Esophagus squamous epithelium (tissue), 5 donors: ENCODE measurements at regions not wholly inside any gene's neighbourhood (a gene's known extent, or its start where the extent isn't known, plus 50 kb on each side); places are given as distances from the start of the nearest gene placed in this dataset.
A peak's percentile ranks its signal among the peaks of the same experiment; 100 is the strongest.

Source experiments
- DNase-seq: peaks from one replicate; lab custom pipeline; 2025; lab: John Stamatoyannopoulos, UW
- H3K27ac ChIP-seq, 4 donors: fragments of 200-600 bp; sonication (generic); one replicate each; pipeline ENCODE4 v1.5.1; 2016 to 2019; ENCODE audit warnings: mild to moderate bottlenecking in 1 of 4
- H3K27me3 ChIP-seq, 4 donors: fragments of 200-600 bp; sonication (generic); 1 replicate in 3 of 4; 2 replicates in 1 of 4; pipeline versions ENCODE4 v1.5.1 to v1.6.0; 2017 to 2021; ENCODE audit warnings: antibody characterized with exemption in 1 of 4
- H3K36me3 ChIP-seq, 3 donors: fragments of 200-600 bp; sonication (generic); one replicate each; pipeline ENCODE4 v1.5.1; 2016 to 2019
- H3K4me1 ChIP-seq, 3 donors: fragments of 200-600 bp; sonication (generic); one replicate each; pipeline ENCODE4 v1.5.1; 2017 to 2019
- H3K4me3 ChIP-seq, 4 donors: fragments of 200-600 bp; sonication (generic); 1 replicate in 3 of 4; 2 replicates in 1 of 4; pipeline ENCODE4 v1.5.1; 2016 to 2019; ENCODE audit warnings: mild to moderate bottlenecking in 2 of 4, moderate library complexity in 1 of 4
- H3K9me3 ChIP-seq, 3 donors: fragments of 200-600 bp; sonication (generic); one replicate each; pipeline ENCODE4 v1.5.1; 2016 to 2019
- CTCF ChIP-seq, 6 experiments: fragments of 450-650 bp in 4 of 6; fragments of 200-600 bp in 2 of 6; sonication (generic) in 2 of 6; IDR thresholded peaks; one replicate each; pipeline ENCODE4 v1.5.1; 2016 to 2019; ENCODE audit warnings: antibody characterized with exemption in 6 of 6, mild to moderate bottlenecking in 4 of 6, moderate library complexity in 4 of 6
- POLR2A ChIP-seq, 4 donors: fragments of 450-650 bp; IDR thresholded peaks; one replicate each; pipeline ENCODE4 v1.6.1; 2017; ENCODE audit warnings: antibody characterized with exemption in 4 of 4, mild to moderate bottlenecking in 4 of 4, moderate library complexity in 3 of 4
- WGBS, 2 donors: methylation state at CpG; one replicate each; pipeline ENCODE4 v1.1.5; 2018; 5-methylcytosine and 5-hydroxymethylcytosine counted together
- intact Hi-C: fragments of 100-400 bp; cut with DNase I; formaldehyde crosslinking; loops from one replicate; pipeline ENCODE4 v1.15.0; 2022
- donor health status: DM: yes; HTN: yes; CAD: no.

GRCh38 chr12:115801871-115802270 lies 475.6 kb downstream of the MED13L start:
- Histone ChIP-seq H3K4me1 (no peaks in the 10 kb centered on the region), H3K27ac (peak overlapping the region in 1 of 4 donors; percentile 17), H3K27me3 (no peaks in the 10 kb centered on the region), H3K36me3 (no peaks in the 10 kb centered on the region), H3K9me3 (no peaks in the 10 kb centered on the region), H3K4me3 (no peak overlapping the region)
- intact Hi-C loops, result no loop called here
- WGBS, 2 donors, result 29 to 51% methylated on average over 2 to 3 of the region's 3 CpGs
- no peak for TF ChIP-seq CTCF (IDR thresholded peaks at IDR 0.05)
- no peak for TF ChIP-seq POLR2A (IDR thresholded peaks at IDR 0.05)
- DNase-seq, result no peak

- DNase-seq, result no peak
- H3K4me3 ChIP-seq, result no peak overlapping the region
- TF ChIP-seq POLR2A (IDR thresholded peaks at IDR 0.05), result no peak
- TF ChIP-seq CTCF (IDR thresholded peaks at IDR 0.05), result no peak
Measured at GRCh38 chr12:115799610-115800009, 477.9 kb downstream of the MED13L start.

GRCh38 chr12:115798309-115798917 lies 479.1 kb downstream of the MED13L start:
- Histone ChIP-seq H3K4me1 (no peaks in the 10 kb centered on the region), H3K36me3 (no peaks in the 10 kb centered on the region), H3K4me3 (no peak overlapping the region), H3K27me3 (no peaks in the 10 kb centered on the region), H3K9me3 (no peaks in the 10 kb centered on the region), H3K27ac (no peak overlapping the region)
- TF ChIP-seq POLR2A (IDR thresholded peaks at IDR 0.05) (no peak), CTCF (IDR thresholded peaks at IDR 0.05) (no peak)
- DNase-seq, result no peak
- intact Hi-C loops, result no loop called here
- WGBS, 2 donors, result 81 to 86% methylated on average over 4 of the region's 4 CpGs

More at GRCh38 chr12:115799610-115800009, 477.9 kb downstream of the MED13L start:
- Histone ChIP-seq H3K4me1 (no peaks in the 10 kb centered on the region), H3K9me3 (no peaks in the 10 kb centered on the region), H3K27ac (no peak overlapping the region), H3K36me3 (no peaks in the 10 kb centered on the region), H3K27me3 (no peaks in the 10 kb centered on the region)
- intact Hi-C loops, result no loop called here
- 81% methylated on average over 4 of the region's 4 CpGs for WGBS, 2 donors

- TF ChIP-seq CTCF (IDR thresholded peaks at IDR 0.05) (peak in 1 of 6 experiments; percentile 31), POLR2A (IDR thresholded peaks at IDR 0.05) (no peak)
- WGBS, 2 donors, result 68 to 78% methylated on average over 6 of the region's 6 CpGs
Measured at GRCh38 chr12:115794659-115795081, 482.8 kb downstream of the MED13L start.

GRCh38 chr12:115791331-115791730 lies 486.2 kb downstream of the MED13L start:
- Histone ChIP-seq H3K36me3 (no peaks in the 10 kb centered on the region), H3K4me1 (no peaks in the 10 kb centered on the region), H3K27ac (no peak overlapping the region), H3K9me3 (no peaks in the 10 kb centered on the region), H3K27me3 (peaks cover 0 to 12% (median 0%) of the 10 kb centered on the region in 4 donors), H3K4me3 (no peak overlapping the region)
- no peak for DNase-seq
- no peak for TF ChIP-seq CTCF (IDR thresholded peaks at IDR 0.05)
- TF ChIP-seq POLR2A (IDR thresholded peaks at IDR 0.05), result no peak
- intact Hi-C loops, result no loop called here
- WGBS, 2 donors, result 67 to 100% methylated on average over 1 to 2 of the region's 4 CpGs

More at GRCh38 chr12:115794659-115795081, 482.8 kb downstream of the MED13L start:
- Histone ChIP-seq H3K27me3 (peaks cover 0 to 12% (median 0%) of the 10 kb centered on the region in 4 donors), H3K4me3 (no peak overlapping the region), H3K4me1 (no peaks in the 10 kb centered on the region), H3K27ac (no peak overlapping the region), H3K36me3 (no peaks in the 10 kb centered on the region), H3K9me3 (no peaks in the 10 kb centered on the region)
- intact Hi-C loops, result no loop called here
- no peak for DNase-seq
